Sigmoid colon (tissue), 6 donors: ENCODE measurements at regions not wholly inside any gene's neighbourhood (a gene's known extent, or its start where the extent isn't known, plus 50 kb on each side); places are given as distances from the start of the nearest gene placed in this dataset.
A peak's percentile ranks its signal among the peaks of the same experiment; 100 is the strongest.

Source experiments
- DNase-seq: peaks from one replicate; pipeline ENCODE4 v3.0.0-alpha.2; 2019
- H3K27ac ChIP-seq, 4 donors: fragments of 200-600 bp; sonication (generic); one replicate each; pipeline ENCODE4 v1.5.1; 2016 to 2019; ENCODE audit warnings: mild to moderate bottlenecking in 1 of 4
- H3K27me3 ChIP-seq, 3 donors: fragments of 200-600 bp; sonication (generic); one replicate each; pipeline ENCODE4 v1.5.1; 2019; ENCODE audit warnings: mild to moderate bottlenecking in 1 of 3
- H3K36me3 ChIP-seq, 4 donors: fragments of 200-600 bp; sonication (generic); one replicate each; pipeline ENCODE4 v1.5.1; 2016 to 2019
- H3K4me1 ChIP-seq, 4 donors: fragments of 200-600 bp; sonication (generic); one replicate each; pipeline ENCODE4 v1.5.1; 2017 to 2019
- H3K4me3 ChIP-seq, 4 donors: fragments of 200-600 bp; sonication (generic); one replicate each; pipeline ENCODE4 v1.5.1; 2017 to 2019; ENCODE audit warnings: mild to moderate bottlenecking in 2 of 4, moderate library complexity in 1 of 4
- H3K9me3 ChIP-seq, 4 donors: fragments of 200-600 bp in 3 of 4; sonication (generic) in 3 of 4; one replicate each; pipeline versions ENCODE4 v1.5.1 to v1.6.1; 2013 to 2019
- CTCF ChIP-seq, 4 experiments: fragments of 450-650 bp in 3 of 4; fragments of 200-600 bp in 1 of 4; IDR thresholded peaks; one replicate each; pipeline ENCODE4 v1.5.1; 2016 to 2019; ENCODE audit warnings: antibody characterized with exemption in 4 of 4, mild to moderate bottlenecking in 3 of 4, moderate library complexity in 2 of 4
- EP300 ChIP-seq, 4 donors: sonication (generic); formaldehyde crosslinking; IDR thresholded peaks; one replicate each; pipeline ENCODE4 v1.6.1; 2017; ENCODE audit warnings: antibody characterized with exemption in 4 of 4
- POLR2A ChIP-seq, 2 donors: fragments of 450-650 bp; IDR thresholded peaks; one replicate each; pipeline ENCODE4 v1.6.1; 2016; ENCODE audit warnings: antibody characterized with exemption in 2 of 2, mild to moderate bottlenecking in 2 of 2, moderate library complexity in 2 of 2
- POLR2AphosphoS5 ChIP-seq, 4 donors: sonication (generic); formaldehyde crosslinking; IDR thresholded peaks; one replicate each; pipeline ENCODE4 v1.6.1; 2017; ENCODE audit warnings: antibody characterized with exemption in 4 of 4
- WGBS, 2 donors: extraction: QIAGEN DNeasy Blood & Tissue Kit; methylation state at CpG; one replicate each; pipeline ENCODE4 v1.1.7; 2013; 5-methylcytosine and 5-hydroxymethylcytosine counted together
- intact Hi-C: fragments of 100-400 bp; cut with DNase I; formaldehyde crosslinking; loops from one replicate; pipeline ENCODE4 v1.15.1; 2023
- donor health status: healthy with polysubstance abuse.
- donor health status: healthy.

GRCh38 chr14:87691042-87691881 is 301.7 kb downstream of the GALC start:
- no peak overlapping the region for H3K27ac ChIP-seq
- WGBS, 2 donors: 60 to 76% methylated on average over 15 of the region's 15 CpGs

GRCh38 chr14:87690076-87690613 is 302.8 kb downstream of the GALC start:
- no peak for TF ChIP-seq POLR2A (IDR thresholded peaks at IDR 0.05)
- TF ChIP-seq CTCF (IDR thresholded peaks at IDR 0.05): no peak
- TF ChIP-seq EP300 (IDR thresholded peaks at IDR 0.05): no peak
- TF ChIP-seq POLR2AphosphoS5 (IDR thresholded peaks at IDR 0.05): no peak
- H3K36me3 ChIP-seq: no peaks in the 10 kb centered on the region
- WGBS, 2 donors: 11 to 27% methylated on average over 3 of the region's 3 CpGs
- H3K27me3 ChIP-seq: no peaks in the 10 kb centered on the region
- intact Hi-C loops: no loop called here
- H3K27ac ChIP-seq: no peak overlapping the region
- no peak for DNase-seq
- no peak overlapping the region for H3K4me3 ChIP-seq
- H3K4me1 ChIP-seq: peaks cover 0 to 21% (median 14%) of the 10 kb centered on the region in 4 donors
- H3K9me3 ChIP-seq: no peaks in the 10 kb centered on the region

More at GRCh38 chr14:87691042-87691881, 301.7 kb downstream of the GALC start:
- H3K36me3 ChIP-seq: no peaks in the 10 kb centered on the region
- DNase-seq: no peak
- H3K27me3 ChIP-seq: no peaks in the 10 kb centered on the region
- intact Hi-C loops: no loop called here
- peaks cover 0 to 21% (median 14%) of the 10 kb centered on the region in 4 donors for H3K4me1 ChIP-seq
- H3K4me3 ChIP-seq: no peak overlapping the region
- no peaks in the 10 kb centered on the region for H3K9me3 ChIP-seq
- no peak for TF ChIP-seq POLR2A (IDR thresholded peaks at IDR 0.05)
- TF ChIP-seq EP300 (IDR thresholded peaks at IDR 0.05): no peak
- TF ChIP-seq CTCF (IDR thresholded peaks at IDR 0.05): no peak
- TF ChIP-seq POLR2AphosphoS5 (IDR thresholded peaks at IDR 0.05): no peak

GRCh38 chr14:87688524-87688923 is 304.5 kb downstream of the GALC start:
- Histone ChIP-seq H3K36me3 (no peaks in the 10 kb centered on the region), H3K4me3 (no peak overlapping the region), H3K9me3 (no peaks in the 10 kb centered on the region), H3K27me3 (no peaks in the 10 kb centered on the region), H3K4me1 (peaks cover 0 to 21% (median 14%) of the 10 kb centered on the region in 4 donors), H3K27ac (no peak overlapping the region)
- WGBS, 2 donors: 80 to 91% methylated on average over 3 of the region's 3 CpGs
- TF ChIP-seq CTCF (IDR thresholded peaks at IDR 0.05) (no peak), POLR2A (IDR thresholded peaks at IDR 0.05) (no peak), EP300 (IDR thresholded peaks at IDR 0.05) (no peak), POLR2AphosphoS5 (IDR thresholded peaks at IDR 0.05) (no peak)
- no peak for DNase-seq
- intact Hi-C loops: no loop called here

GRCh38 chr14:87687420-87687819 is 305.6 kb downstream of the GALC start:
- Histone ChIP-seq H3K9me3 (no peaks in the 10 kb centered on the region), H3K4me3 (no peak overlapping the region), H3K27ac (peak overlapping the region in 1 of 4 donors; percentile 42), H3K27me3 (no peaks in the 10 kb centered on the region), H3K4me1 (peaks cover 0 to 21% (median 14%) of the 10 kb centered on the region in 4 donors), H3K36me3 (no peaks in the 10 kb centered on the region)
- TF ChIP-seq POLR2AphosphoS5 (IDR thresholded peaks at IDR 0.05) (peak in 3 of 4 donors; percentile 49 to 88 (median 63)), CTCF (IDR thresholded peaks at IDR 0.05) (no peak), EP300 (IDR thresholded peaks at IDR 0.05) (peak in 1 of 4 donors; percentile 80)
- intact Hi-C loops: no loop called here
- no peak for DNase-seq
- WGBS, 2 donors: 69 to 70% methylated on average over 7 of the region's 7 CpGs
